A549 (cell line): ENCODE measurements at regions not wholly inside any gene's neighbourhood (a gene's known extent, or its start where the extent isn't known, plus 50 kb on each side); places are given as distances from the start of the nearest gene placed in this dataset.

Experiments used
- ATAC-seq, 2 experiments: fragments of 200-7000 bp in 1 of 2; fragments of >200 bp in 1 of 2; cut with Nextera tagmentation in 1 of 2; cut with Tn5 transposase in 1 of 2; 3 replicates each; pipeline versions ENCODE4 v1.8.0 to v1.9.1; 2018 to 2020; ENCODE audit warnings: mild to moderate bottlenecking in 1 of 2, moderate library complexity in 1 of 2
- CTCF ChIA-PET: fragments of 300-600 bp; sonication (Branson Sonifier 250); formaldehyde crosslinking; extraction: SDS; loops from one replicate; lab custom pipeline; 2021; ENCODE audit warnings: antibody characterized with exemption, inconsistent platforms; lab: Yijun Ruan, JAX
- POLR2A ChIA-PET: fragments of 350-600 bp; formaldehyde crosslinking; extraction: SDS; loops from one replicate; lab custom pipeline; 2021; ENCODE audit warnings: antibody characterized with exemption, inconsistent platforms; lab: Yijun Ruan, JAX
- DNase-seq, 2 experiments: peaks; one replicate each; pipeline versions ENCODE4 v3.0.0 to v3.0.0-alpha.2; 2011 to 2016; ENCODE audit warnings: low read depth in 1 of 2, low spot score in 1 of 2
- FAIRE-seq: peaks from 2 replicates; lab custom pipeline; 2011; peaks lifted over from hg19 to GRCh38; lab: Jason Lieb, UNC
- H3K27ac ChIP-seq, 2 experiments: fragments of >200 bp; sonication (Bioruptor Twin); formaldehyde crosslinking; 3 replicates each; pipeline ENCODE4 v1.5.1; 2016 to 2017
- H3K4me1 ChIP-seq: fragments of >200 bp; sonication (Bioruptor Twin); formaldehyde crosslinking; 3 replicates; pipeline ENCODE4 v1.6.1; 2016
- H3K4me2 ChIP-seq: fragments of >200 bp; sonication (Bioruptor Twin); formaldehyde crosslinking; 3 replicates; pipeline ENCODE4 v1.6.1; 2016
- H3K4me3 ChIP-seq: fragments of >200 bp; sonication (Bioruptor Twin); formaldehyde crosslinking; 3 replicates; pipeline ENCODE4 v1.5.1; 2016
- H3K9me3 ChIP-seq: fragments of >200 bp; sonication (Bioruptor Twin); formaldehyde crosslinking; 3 replicates; pipeline ENCODE4 v1.6.1; 2016
- ATOH8 ChIP-seq: fragments of 250-450 bp; sonication (Bioruptor Pico); IDR thresholded peaks from 2 replicates; pipeline ENCODE4 v1.5.0; 2020; ENCODE audit warnings: low read depth, mild to moderate bottlenecking, moderate library complexity
- BCL3 ChIP-seq: fragments of >200 bp; sonication (Bioruptor Twin); formaldehyde crosslinking; IDR thresholded peaks from 3 replicates; pipeline ENCODE4 v1.6.1; 2016
- BHLHE40 ChIP-seq: IDR thresholded peaks from 2 replicates; pipeline ENCODE4 v1.6.1; 2012; ENCODE audit warnings: low read depth, low read length, inconsistent platforms
- CHD2 ChIP-seq: fragments of 150-350 bp; IDR thresholded peaks from 2 replicates; pipeline ENCODE4 v1.6.1; 2014; ENCODE audit warnings: low read length; ENCODE audit not compliant: partially characterized antibody
- EHF ChIP-seq: fragments of 250-450 bp; sonication (Bioruptor Pico); IDR thresholded peaks from 2 replicates; pipeline ENCODE4 v1.5.0; 2020; ENCODE audit warnings: mild to moderate bottlenecking
- ELK1 ChIP-seq: fragments of 150-350 bp; IDR thresholded peaks from 2 replicates; pipeline ENCODE4 v1.6.1; 2014; ENCODE audit warnings: low read depth, mild to moderate bottlenecking, low read length
- FOSL2 ChIP-seq, 2 experiments: fragments of 450-650 bp in 1 of 2; fragments of >200 bp in 1 of 2; sonication (Bioruptor Twin) in 1 of 2; formaldehyde crosslinking; IDR thresholded peaks; 2 replicates each; pipeline versions ENCODE4 v1.5.0 to v1.6.1; 2016 to 2020; ENCODE audit warnings: mild to moderate bottlenecking in 1 of 2, moderate library complexity in 1 of 2
- HES2 ChIP-seq: fragments of >200 bp; sonication (Bioruptor Twin); formaldehyde crosslinking; IDR thresholded peaks from 2 replicates; pipeline ENCODE4 v1.6.1; 2016
- KDM1A ChIP-seq: fragments of 200-600 bp; sonication (generic); IDR thresholded peaks from 2 replicates; pipeline ENCODE4 v1.6.1; 2016; ENCODE audit warnings: low read depth, mild to moderate bottlenecking
- MAFK ChIP-seq: fragments of 450-650 bp; IDR thresholded peaks from 2 replicates; pipeline ENCODE4 v1.6.1; 2014; ENCODE audit not compliant: partially characterized antibody
- MAZ ChIP-seq: fragments of 150-350 bp; IDR thresholded peaks from 2 replicates; pipeline ENCODE4 v1.6.1; 2014; ENCODE audit warnings: antibody characterized with exemption, low read depth, low read length, borderline replicate concordance
- NFE2L2 ChIP-seq: fragments of 150-350 bp; conservative IDR thresholded peaks from 2 replicates; pipeline ENCODE4 v1.6.1; 2014; ENCODE audit warnings: low read length
- NPAS2 ChIP-seq: fragments of 250-450 bp; sonication (Bioruptor Pico); IDR thresholded peaks from 2 replicates; pipeline ENCODE4 v1.8.0; 2022; ENCODE audit warnings: mild to moderate bottlenecking, moderate library complexity, borderline replicate concordance
- NR3C1 ChIP-seq: fragments of >200 bp; sonication (Bioruptor Twin); formaldehyde crosslinking; IDR thresholded peaks from 3 replicates; pipeline ENCODE4 v1.6.1; 2017
- PBX3 ChIP-seq: IDR thresholded peaks from 2 replicates; pipeline ENCODE4 v1.6.1; 2012
- PHF8 ChIP-seq: fragments of 200-600 bp; sonication (generic); IDR thresholded peaks from 2 replicates; pipeline ENCODE4 v1.6.1; 2016; ENCODE audit warnings: low read depth, mild to moderate bottlenecking, antibody characterized with exemption, moderate library complexity, borderline replicate concordance
- RAD21 ChIP-seq, 2 experiments: fragments of >200 bp in 1 of 2; sonication (Bioruptor Twin) in 1 of 2; formaldehyde crosslinking in 1 of 2; IDR thresholded peaks in 1 of 2; conservative IDR thresholded peaks in 1 of 2; 2 replicates in 1 of 2; 3 replicates in 1 of 2; pipeline ENCODE4 v1.6.1; 2012 to 2018; ENCODE audit warnings: inconsistent platforms in 1 of 2
- RARB ChIP-seq: fragments of 250-450 bp; sonication (Bioruptor Pico); IDR thresholded peaks from 2 replicates; pipeline ENCODE4 v1.8.0; 2021; ENCODE audit warnings: mild to moderate bottlenecking, moderate library complexity
- RCOR1 ChIP-seq: fragments of 150-350 bp; IDR thresholded peaks from 2 replicates; pipeline ENCODE4 v1.6.1; 2014; ENCODE audit warnings: antibody characterized with exemption, low read length, low read depth
- RNF2 ChIP-seq: fragments of 200-600 bp; sonication (generic); IDR thresholded peaks from 2 replicates; pipeline ENCODE4 v1.6.1; 2016; ENCODE audit warnings: low read depth, mild to moderate bottlenecking, antibody characterized with exemption, moderate library complexity, borderline replicate concordance
- SMC3 ChIP-seq: fragments of >200 bp; sonication (Bioruptor Twin); formaldehyde crosslinking; IDR thresholded peaks from 3 replicates; pipeline ENCODE4 v1.6.1; 2018; ENCODE audit warnings: inconsistent platforms
- SREBF2 ChIP-seq: fragments of 450-650 bp; IDR thresholded peaks from 2 replicates; pipeline ENCODE4 v1.6.1; 2014; ENCODE audit warnings: mild to moderate bottlenecking, moderate library complexity
- TFCP2L1 ChIP-seq: fragments of 250-450 bp; sonication (Bioruptor Pico); IDR thresholded peaks from 2 replicates; pipeline ENCODE4 v1.5.0; 2021; ENCODE audit warnings: mild to moderate bottlenecking
- USF2 ChIP-seq: fragments of 450-650 bp; IDR thresholded peaks from 2 replicates; pipeline ENCODE4 v1.6.1; 2014; ENCODE audit warnings: antibody characterized with exemption
- ZC3H11A ChIP-seq: fragments of 450-650 bp; IDR thresholded peaks from 2 replicates; pipeline ENCODE4 v1.6.1; 2014; ENCODE audit warnings: antibody characterized with exemption, mild to moderate bottlenecking
- ZNF302 ChIP-seq: fragments of 250-450 bp; sonication (Bioruptor Pico); IDR thresholded peaks from 2 replicates; pipeline ENCODE4 v1.9.0; 2021; ENCODE audit warnings: inconsistent platforms, mild to moderate bottlenecking, moderate library complexity
- WGBS: methylation state at CpG from one replicate; pipeline ENCODE4 v1.1.6; 2017; ENCODE audit errors: missing lambda C conversion rate; 5-methylcytosine and 5-hydroxymethylcytosine counted together

GRCh38 chr10:76686201-76686600 lies 951.4 kb downstream of the KCNMA1 start:
- H3K4me3 ChIP-seq, result no peak overlapping the region
- TF ChIP-seq HES2 (no peak), NFE2L2 (no peak), FOSL2 (IDR thresholded peaks at IDR 0.05) (no peak), FOSL2 (CRISPR knock-in tag; IDR thresholded peaks at IDR 0.05) (no peak), MAFK (no peak), ZC3H11A (no peak), ATOH8 (CRISPR knock-in tag) (no peak), KDM1A (no peak), SREBF2 (no peak), MAZ (no peak), BCL3 (no peak), RAD21 (conservative IDR thresholded peaks at IDR 0.05 in 1 of 2, IDR thresholded peaks at IDR 0.05 in 1 of 2) (no peak), ELK1 (no peak)
- TF ChIP-seq, all 56 proteins: peak for 0
- Histone ChIP-seq H3K4me2 (no peak overlapping the region), H3K9me3 (no peaks in the 10 kb centered on the region; the same call in 2 of the 3 replicates), H3K27ac (no peak overlapping the region), H3K4me1 (no peaks in the 10 kb centered on the region)
- 70% methylated on average over 5 of the region's 5 CpGs for WGBS
- FAIRE-seq, result no peak
- ChIA-PET POLR2A (no interaction called here), CTCF (no interaction called here)
- no peak for ATAC-seq
- DNase-seq, result no peak

- FAIRE-seq, result no peak
- TF ChIP-seq MAFK, result peak; percentile 86
- TF ChIP-seq NR3C1, result no peak
- POLR2A ChIA-PET, result no interaction called here
Observed at GRCh38 chr10:76684968-76685367, 952.6 kb downstream of the KCNMA1 start.

GRCh38 chr10:76681153-76681552 lies 956.5 kb downstream of the KCNMA1 start:
- CTCF ChIA-PET, result no interaction called here

More at GRCh38 chr10:76684968-76685367, 952.6 kb downstream of the KCNMA1 start:
- no peak overlapping the region for H3K27ac ChIP-seq
- ATAC-seq (no peak), DNase-seq (no peak)
- 36% methylated on average over 5 of the region's 5 CpGs for WGBS
- CTCF ChIA-PET, result no interaction called here
- no peaks in the 10 kb centered on the region for H3K4me1 ChIP-seq
- H3K9me3 ChIP-seq, result no peaks in the 10 kb centered on the region; the same call in 2 of the 3 replicates
- no peak overlapping the region for H3K4me2 ChIP-seq
- H3K4me3 ChIP-seq, result no peak overlapping the region

More at GRCh38 chr10:76681153-76681552, 956.5 kb downstream of the KCNMA1 start:
- no peak overlapping the region for H3K4me3 ChIP-seq
- POLR2A ChIA-PET, result no interaction called here
- no peak overlapping the region for H3K27ac ChIP-seq
- no peak for DNase-seq
- FAIRE-seq, result no peak
- WGBS, result 3% methylated on average over 1 of the region's 1 CpG
- ATAC-seq, result no peak
- no peak for TF ChIP-seq RCOR1
- no peak for TF ChIP-seq USF2
- no peak for TF ChIP-seq CHD2
- no peak for TF ChIP-seq TFCP2L1 (CRISPR knock-in tag)
- TF ChIP-seq PBX3, result no peak
- no peak for TF ChIP-seq KDM1A
- TF ChIP-seq BHLHE40, result no peak
- TF ChIP-seq RNF2, result no peak
- no peak for TF ChIP-seq BCL3
- no peak for TF ChIP-seq NPAS2 (CRISPR knock-in tag)
- no peak for TF ChIP-seq SMC3
- no peak for TF ChIP-seq ZNF302 (CRISPR knock-in tag)
- no peak for TF ChIP-seq EHF (CRISPR knock-in tag)
- TF ChIP-seq PHF8, result no peak
- TF ChIP-seq RARB (CRISPR knock-in tag), result no peak
- TF ChIP-seq, all 56 proteins: peak for 0
- H3K4me1 ChIP-seq, result no peaks in the 10 kb centered on the region
- H3K4me2 ChIP-seq, result no peak overlapping the region
- H3K9me3 ChIP-seq, result no peaks in the 10 kb centered on the region
